Adipocyte (in vitro differentiated cells): ENCODE measurements at regions not wholly inside any gene's neighbourhood (a gene's known extent, or its start where the extent isn't known, plus 50 kb on each side); places are given as distances from the start of the nearest gene placed in this dataset.

Source experiments
- DNase-seq: peaks from one replicate; pipeline ENCODE4 v3.0.0-alpha.2; 2015; ENCODE audit warnings: low read depth
- H3K27me3 ChIP-seq: replicated peaks from 2 replicates; pipeline ENCODE4 v1.7.0; 2013; ENCODE audit warnings: mild to moderate bottlenecking, low read length, moderate library complexity; ENCODE audit not compliant: control insufficient read depth, insufficient read depth
- H3K36me3 ChIP-seq: 2 replicates; pipeline ENCODE4 v1.7.0; 2013; ENCODE audit warnings: low read length, mild to moderate bottlenecking, moderate library complexity; ENCODE audit not compliant: control insufficient read depth, insufficient read depth, severe bottlenecking
- H3K4me1 ChIP-seq: 2 replicates; pipeline ENCODE4 v1.7.0; 2013; ENCODE audit warnings: mild to moderate bottlenecking, low read length, moderate library complexity; ENCODE audit not compliant: control insufficient read depth, insufficient read depth
- H3K4me3 ChIP-seq: 2 replicates; pipeline ENCODE4 v1.7.0; 2013; ENCODE audit warnings: mild to moderate bottlenecking, low read length, moderate library complexity
- H3K9ac ChIP-seq: 2 replicates; pipeline ENCODE4 v1.7.0; 2013; ENCODE audit warnings: mild to moderate bottlenecking, low read length, moderate library complexity
- H3K9me3 ChIP-seq: 2 replicates; pipeline ENCODE4 v1.7.0; 2013; ENCODE audit warnings: mild to moderate bottlenecking, low read length, moderate library complexity; ENCODE audit not compliant: control insufficient read depth

GRCh38 chr11:109364851-109365250 lies 57.1 kb upstream of the C11orf87 start:
- Histone ChIP-seq H3K9me3 (no peaks in the 10 kb centered on the region), H3K9ac (no peak overlapping the region)

DNA sequence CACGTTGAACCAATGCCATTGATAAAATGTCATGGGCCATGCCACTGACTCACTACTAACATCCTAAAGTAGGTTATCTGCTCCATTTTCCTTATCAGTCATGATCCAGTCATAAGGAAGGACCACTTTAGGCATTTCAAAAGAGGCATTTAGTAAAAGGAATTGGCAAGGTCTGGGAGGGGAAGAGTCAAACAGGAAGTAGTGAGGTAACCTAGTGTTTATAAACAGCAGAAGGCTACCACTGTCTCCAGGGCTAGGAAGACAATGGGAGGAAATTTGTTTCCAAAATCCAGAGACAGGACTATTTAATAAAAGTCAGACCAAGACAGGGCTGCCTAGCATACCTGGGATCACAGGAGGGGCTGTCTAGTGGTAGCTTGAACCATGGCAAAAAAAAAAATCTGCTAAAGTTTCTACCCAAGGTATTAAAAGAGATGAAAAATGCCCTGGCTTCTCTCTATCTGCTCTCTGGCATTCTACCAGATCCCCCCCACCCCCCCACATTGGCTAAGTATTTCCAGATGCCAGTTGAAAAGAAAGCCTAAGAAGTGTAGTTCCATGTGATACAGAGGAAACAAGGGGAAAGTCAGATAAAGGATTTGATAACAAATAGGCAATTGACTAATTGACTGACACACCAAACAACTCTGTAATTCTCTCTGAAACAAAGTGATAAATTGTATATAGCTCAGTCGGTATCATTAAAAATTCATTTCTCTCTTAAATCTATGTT lies 50.4 kb upstream of the C11orf87 start:
- Histone ChIP-seq H3K9ac (no peak overlapping the region), H3K27me3 (no peaks in the 10 kb centered on the region), H3K4me3 (no peak overlapping the region), H3K36me3 (no peaks in the 10 kb centered on the region), H3K4me1 (no peaks in the 10 kb centered on the region), H3K9me3 (no peaks in the 10 kb centered on the region)
- no peak for DNase-seq

More at GRCh38 chr11:109364851-109365250, 57.1 kb upstream of the C11orf87 start:
- no peak overlapping the region for H3K4me3 ChIP-seq
- no peaks in the 10 kb centered on the region for H3K36me3 ChIP-seq
- H3K4me1 ChIP-seq = no peaks in the 10 kb centered on the region
- H3K27me3 ChIP-seq = no peaks in the 10 kb centered on the region
- DNase-seq = no peak
